Testis (tissue), 2 donors: ENCODE measurements at regions not wholly inside any gene's neighbourhood (a gene's known extent, or its start where the extent isn't known, plus 50 kb on each side); places are given as distances from the start of the nearest gene placed in this dataset.

Experiments
- CTCF ChIP-seq, 3 experiments: fragments of 450-650 bp in 2 of 3; fragments of 200-600 bp in 1 of 3; sonication (generic) in 1 of 3; IDR thresholded peaks; one replicate each; pipeline ENCODE4 v1.5.1; 2016 to 2019; ENCODE audit warnings: antibody characterized with exemption in 3 of 3, mild to moderate bottlenecking in 2 of 3, moderate library complexity in 1 of 3
- POLR2A ChIP-seq: fragments of 450-650 bp; IDR thresholded peaks from one replicate; pipeline ENCODE4 v1.6.1; 2017; ENCODE audit warnings: antibody characterized with exemption, mild to moderate bottlenecking, moderate library complexity

GRCh38 chr5:3734632-3735031, 139.0 kb downstream of the IRX1 start:
- TF ChIP-seq CTCF (IDR thresholded peaks at IDR 0.05) (no peak), POLR2A (no peak)
